HG03442 (cell line): ENCODE measurements at regions not wholly inside any gene's neighbourhood (a gene's known extent, or its start where the extent isn't known, plus 50 kb on each side); places are given as distances from the start of the nearest gene placed in this dataset.
A peak's percentile ranks its signal among the peaks of the same experiment; 100 is the strongest.

ENCODE experiments used
- ATAC-seq: cut with Tn5 transposase; IDR thresholded peaks from one replicate; pipeline ENCODE4 v1.9.1; 2021; ENCODE audit warnings: mild to moderate bottlenecking, moderate library complexity; ENCODE audit not compliant: unreplicated experiment

- ATAC-seq, result no peak
These were observed 97.1 kb upstream of the MAML3 start for GRCh38 chr4:140250989-140251552.

GRCh38 chr4:140249351-140249750 is 95.4 kb upstream of the MAML3 start:
- no peak for ATAC-seq

GRCh38 chr4:140247237-140247636 is 93.3 kb upstream of the MAML3 start:
- no peak for ATAC-seq

- no peak for ATAC-seq
These were observed 92.2 kb upstream of the MAML3 start for GRCh38 chr4:140246216-140246615.

GRCh38 chr4:140244328-140244727 is 90.3 kb upstream of the MAML3 start:
- ATAC-seq, result no peak

- ATAC-seq, result peak; percentile 75
These were observed 89.3 kb upstream of the MAML3 start for GRCh38 chr4:140243278-140243753.

- ATAC-seq, result peak; percentile 66
These were observed 88.6 kb upstream of the MAML3 start for GRCh38 chr4:140242357-140243277.

- ATAC-seq, result no peak
These were observed 86.3 kb upstream of the MAML3 start for GRCh38 chr4:140240237-140240636.

GRCh38 chr4:140239311-140239710 is 85.3 kb upstream of the MAML3 start:
- ATAC-seq, result no peak

- no peak for ATAC-seq
These were observed 84.5 kb upstream of the MAML3 start for GRCh38 chr4:140238351-140239056.

GRCh38 chr4:140237616-140238350 is 83.8 kb upstream of the MAML3 start:
- no peak for ATAC-seq

- no peak for ATAC-seq
These were observed 82.7 kb upstream of the MAML3 start for GRCh38 chr4:140236654-140237169.

- ATAC-seq, result no peak
These were observed 80.7 kb upstream of the MAML3 start for GRCh38 chr4:140234697-140235060.

- no peak for ATAC-seq
These were observed 80.1 kb upstream of the MAML3 start for GRCh38 chr4:140233791-140234696.

GRCh38 chr4:140229881-140230280 is 75.9 kb upstream of the MAML3 start:
- ATAC-seq, result no peak

GRCh38 chr4:140227286-140227685 is 73.3 kb upstream of the MAML3 start:
- ATAC-seq, result no peak

- ATAC-seq, result no peak
These were observed 69.2 kb upstream of the MAML3 start for GRCh38 chr4:140223056-140223810.

- no peak for ATAC-seq
These were observed 68.2 kb upstream of the MAML3 start for GRCh38 chr4:140222171-140222570.

- no peak for ATAC-seq
These were observed 66.1 kb upstream of the MAML3 start for GRCh38 chr4:140220058-140220457.
